H9 (cell line): ENCODE measurements at regions not wholly inside any gene's neighbourhood (a gene's known extent, or its start where the extent isn't known, plus 50 kb on each side); places are given as distances from the start of the nearest gene placed in this dataset.
A peak's percentile ranks its signal among the peaks of the same experiment; 100 is the strongest.
"Not testable (repeated sequence)": the region's sequence is repeated elsewhere in the genome, so short reads cannot be mapped to it uniquely, and the experiment has no call there.

Experiments used
- DNase-seq: peaks from one replicate; pipeline ENCODE4 v3.0.0-alpha.2; 2017
- H2AFZ ChIP-seq: one replicate; pipeline ENCODE4 v1.6.1; 2013; ENCODE audit warnings: mild to moderate bottlenecking, low read length, control low read depth, moderate library complexity
- H2AK5ac ChIP-seq: 2 replicates; pipeline ENCODE4 v1.6.1; 2013; ENCODE audit warnings: low read length, control low read depth, mixed read lengths; ENCODE audit not compliant: insufficient read length
- H2BK120ac ChIP-seq: one replicate; pipeline ENCODE4 v1.6.1; 2013; ENCODE audit warnings: low read depth, mild to moderate bottlenecking, low read length, control low read depth, inconsistent platforms; ENCODE audit not compliant: poor library complexity, severe bottlenecking
- H2BK12ac ChIP-seq: 2 replicates; pipeline ENCODE4 v1.6.1; 2013; ENCODE audit warnings: low read length, control low read depth, mixed read lengths, low read depth; ENCODE audit not compliant: insufficient read length
- H2BK15ac ChIP-seq: 2 replicates; pipeline ENCODE4 v1.6.1; 2013; ENCODE audit warnings: low read depth, low read length, control low read depth
- H2BK20ac ChIP-seq: one replicate; pipeline ENCODE4 v1.6.1; 2013; ENCODE audit warnings: low read depth, mild to moderate bottlenecking, low read length, control low read depth, inconsistent platforms; ENCODE audit not compliant: poor library complexity, severe bottlenecking
- H2BK5ac ChIP-seq: 2 replicates; pipeline ENCODE4 v1.6.1; 2013; ENCODE audit warnings: low read length, control low read depth, mixed read lengths; ENCODE audit not compliant: insufficient read length
- H3K14ac ChIP-seq: 2 replicates; pipeline ENCODE4 v1.6.1; 2013; ENCODE audit warnings: low read length, control low read depth; ENCODE audit not compliant: insufficient read depth
- H3K18ac ChIP-seq: 2 replicates; pipeline ENCODE4 v1.6.1; 2013; ENCODE audit warnings: low read depth, mild to moderate bottlenecking, mixed read lengths, low read length, control low read depth; ENCODE audit not compliant: insufficient read length
- H3K23ac ChIP-seq: 2 replicates; pipeline ENCODE4 v1.6.1; 2013; ENCODE audit warnings: low read length, control low read depth, mixed read lengths, low read depth; ENCODE audit not compliant: insufficient read length
- H3K23me2 ChIP-seq: 2 replicates; pipeline ENCODE4 v1.6.1; 2013; ENCODE audit warnings: low read depth, mild to moderate bottlenecking, mixed read lengths, low read length, control low read depth; ENCODE audit not compliant: insufficient read length, poor library complexity, severe bottlenecking
- H3K27ac ChIP-seq: 2 replicates; pipeline ENCODE4 v1.5.1; 2013; ENCODE audit warnings: low read length, control low read depth, mixed read lengths, low read depth; ENCODE audit not compliant: insufficient read length
- H3K27me3 ChIP-seq: 2 replicates; pipeline ENCODE4 v1.6.1; 2013; ENCODE audit warnings: low read length, control low read depth, inconsistent platforms; ENCODE audit not compliant: insufficient read depth
- H3K4ac ChIP-seq: 2 replicates; pipeline ENCODE4 v1.6.1; 2013; ENCODE audit warnings: low read depth, mild to moderate bottlenecking, control low read depth, inconsistent platforms, low read length, moderate library complexity
- H3K4me1 ChIP-seq: 2 replicates; pipeline ENCODE4 v1.6.1; 2013; ENCODE audit warnings: low read length, control low read depth, inconsistent platforms; ENCODE audit not compliant: insufficient read depth
- H3K4me2 ChIP-seq: 2 replicates; pipeline ENCODE4 v1.6.1; 2013; ENCODE audit warnings: low read length, control low read depth, mixed read lengths; ENCODE audit not compliant: insufficient read length, insufficient read depth
- H3K56ac ChIP-seq: 2 replicates; pipeline ENCODE4 v1.6.1; 2013; ENCODE audit warnings: low read depth, mild to moderate bottlenecking, mixed read lengths, low read length, control low read depth; ENCODE audit not compliant: insufficient read length
- H3K79me1 ChIP-seq: 2 replicates; pipeline ENCODE4 v1.6.1; 2013; ENCODE audit warnings: low read depth, mild to moderate bottlenecking, moderate library complexity, low read length, control low read depth, inconsistent platforms; ENCODE audit not compliant: insufficient read depth, poor library complexity, severe bottlenecking
- H3K79me2 ChIP-seq: 2 replicates; pipeline ENCODE4 v1.6.1; 2013; ENCODE audit warnings: low read length, control low read depth, inconsistent platforms; ENCODE audit not compliant: insufficient read depth
- H3K9ac ChIP-seq: 2 replicates; pipeline ENCODE4 v1.6.1; 2013; ENCODE audit warnings: low read length, control low read depth, mixed read lengths; ENCODE audit not compliant: insufficient read length; ENCODE audit errors: extremely low read depth
- H3K9me3 ChIP-seq: one replicate; pipeline ENCODE4 v1.6.1; 2013; ENCODE audit warnings: low read depth, low read length, inconsistent platforms; ENCODE audit not compliant: control insufficient read depth
- H3T11ph ChIP-seq: one replicate; pipeline ENCODE4 v1.6.1; 2013; ENCODE audit warnings: mild to moderate bottlenecking, low read length, control low read depth, inconsistent platforms
- H4K20me1 ChIP-seq: one replicate; pipeline ENCODE4 v1.6.1; 2013; ENCODE audit not compliant: control insufficient read depth, insufficient read length, insufficient read depth
- H4K5ac ChIP-seq: 2 replicates; pipeline ENCODE4 v1.6.1; 2013; ENCODE audit warnings: low read depth, mild to moderate bottlenecking, mixed read lengths, low read length, control low read depth; ENCODE audit not compliant: insufficient read length
- H4K8ac ChIP-seq: replicated peaks from 2 replicates; pipeline ENCODE4 v1.6.1; 2013; ENCODE audit warnings: low read length, control low read depth, mixed read lengths, low read depth; ENCODE audit not compliant: insufficient read length
- H4K91ac ChIP-seq: 2 replicates; pipeline ENCODE4 v1.6.1; 2013; ENCODE audit warnings: low read depth, mild to moderate bottlenecking, moderate library complexity, mixed read lengths, low read length, control low read depth; ENCODE audit not compliant: insufficient read length
- H3K27ac Mint-ChIP-seq, 3 experiments: 2 replicates in 2 of 3; 3 replicates in 1 of 3; pipeline ENCODE4 v1.8.0; 2020 to 2021; ENCODE audit warnings: mixed read lengths in 3 of 3, mild to moderate bottlenecking in 1 of 3, moderate library complexity in 1 of 3
- H3K27me3 Mint-ChIP-seq: 2 replicates; pipeline ENCODE4 v1.8.0; 2021; ENCODE audit warnings: low read depth, mild to moderate bottlenecking, moderate library complexity, mixed read lengths
- H3K36me3 Mint-ChIP-seq, 3 experiments: 2 replicates in 2 of 3; 3 replicates in 1 of 3; pipeline ENCODE4 v1.8.0; 2020 to 2021; ENCODE audit warnings: low read depth in 3 of 3, mixed read lengths in 3 of 3; ENCODE audit not compliant: insufficient read depth in 1 of 3
- H3K4me1 Mint-ChIP-seq, 2 experiments: 2 replicates each; pipeline ENCODE4 v1.8.0; 2020; ENCODE audit warnings: mixed read lengths in 2 of 2
- H3K4me3 Mint-ChIP-seq, 2 experiments: 2 replicates in 1 of 2; 3 replicates in 1 of 2; pipeline ENCODE4 v1.8.0; 2020 to 2021; ENCODE audit warnings: mild to moderate bottlenecking in 2 of 2, mixed read lengths in 2 of 2, moderate library complexity in 1 of 2
- H3K9me3 Mint-ChIP-seq, 2 experiments: 2 replicates in 1 of 2; 3 replicates in 1 of 2; pipeline ENCODE4 v1.8.0; 2020; ENCODE audit warnings: mild to moderate bottlenecking in 2 of 2, mixed read lengths in 2 of 2, moderate library complexity in 1 of 2
- CTCF ChIP-seq: fragments of 200-600 bp; sonication (generic); conservative IDR thresholded peaks from 3 replicates; pipeline ENCODE4 v1.8.0; 2021; ENCODE audit warnings: antibody characterized with exemption, mild to moderate bottlenecking
- whole genome bisulfite sequencing: extraction: QIAGEN DNeasy Blood & Tissue Kit; methylation state at CpG from one replicate; pipeline ENCODE4 v1.1.7; 2013; ENCODE audit warnings: missing lambda C conversion rate, low lambda C conversion rate, mixed read lengths; ENCODE audit not compliant: insufficient read length; ENCODE audit errors: extremely low coverage; 5-methylcytosine and 5-hydroxymethylcytosine counted together

- Histone ChIP-seq H4K20me1 (no peaks in the 10 kb centered on the region), H2BK20ac (no peak overlapping the region), H3K23me2 (no peaks in the 10 kb centered on the region), H3K27me3 (no peaks in the 10 kb centered on the region), H3K56ac (no peak overlapping the region), H2BK5ac (no peak overlapping the region), H3T11ph (no peak overlapping the region), H4K91ac (no peak overlapping the region), H3K4me1 (peaks cover 25% of the 10 kb centered on the region; the same call in 1 of the 2 replicates), H3K9me3 (no peaks in the 10 kb centered on the region), H3K9ac (no peak overlapping the region), H4K8ac (no peak overlapping the region), H3K14ac (0 out of 2 replicates have a peak overlapping the region, but pooled peaks have one; percentile 47), H3K79me1 (no peaks in the 10 kb centered on the region), H3K79me2 (no peaks in the 10 kb centered on the region), H3K23ac (no peak overlapping the region), H2BK12ac (no peak overlapping the region), H2BK120ac (no peak overlapping the region), H2AK5ac (no peak overlapping the region), H4K5ac (no peak overlapping the region), H3K18ac (no peak overlapping the region), H3K4me2 (no peak overlapping the region), H3K4ac (no peak overlapping the region), H3K27ac (peak overlapping the region; percentile 17), H2BK15ac (no peak overlapping the region), H2AFZ (no peak overlapping the region)
- Mint-ChIP-seq H3K4me3 (no peak overlapping the region), H3K9me3 (no peaks in the 10 kb centered on the region), H3K4me1 (peaks cover 50 to 65% of the 10 kb centered on the region in 2 experiments), H3K27me3 (no peaks in the 10 kb centered on the region), H3K27ac (peak overlapping the region in 2 of 3 experiments; percentile 20 to 46; a peak in 2 of 7 replicates), H3K36me3 (no peaks in the 10 kb centered on the region; a peak in 1 of 7 replicates)
- whole genome bisulfite sequencing: no CpG with 5 or more reads among the region's 1 CpG
- DNase-seq: peak; percentile 51
- no peak; the same call in 2 of the 3 replicates for TF ChIP-seq CTCF
Observed at GRCh38 chr2:52340171-52340570, 1308.2 kb upstream of the NRXN1 start.

DNA sequence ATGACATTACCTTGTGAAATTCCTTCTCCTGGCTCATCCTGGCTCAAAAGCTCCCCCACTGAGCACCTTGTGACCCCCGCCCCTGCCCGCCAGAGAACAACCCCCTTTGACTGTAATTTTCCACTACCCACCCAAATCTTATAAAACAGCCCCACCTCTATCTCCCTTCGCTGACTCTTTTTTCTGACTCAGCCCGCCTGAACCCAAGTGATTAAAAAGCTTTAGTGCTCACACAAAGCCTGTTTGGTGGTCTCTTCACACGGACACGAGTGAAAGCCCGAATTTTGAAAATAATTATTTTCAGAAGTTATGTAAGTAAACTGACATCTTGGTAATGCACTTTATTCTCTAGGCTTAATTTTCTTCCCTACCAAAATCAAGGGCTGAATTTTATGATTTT, 1305.9 kb upstream of the NRXN1 start:
- not testable (repeated sequence) for H2AFZ ChIP-seq, H3K9ac ChIP-seq, H3T11ph ChIP-seq, H3K23me2 ChIP-seq, H2BK15ac ChIP-seq, H3K79me2 ChIP-seq, H2BK5ac ChIP-seq, H3K18ac ChIP-seq, H3K14ac ChIP-seq, H2BK120ac ChIP-seq, H4K20me1 ChIP-seq, H3K23ac ChIP-seq, H3K9me3 Mint-ChIP-seq, H3K27me3 ChIP-seq, H4K8ac ChIP-seq, H2BK20ac ChIP-seq, H3K56ac ChIP-seq, H3K27me3 Mint-ChIP-seq, H3K4ac ChIP-seq, H2AK5ac ChIP-seq, H2BK12ac ChIP-seq, H4K5ac ChIP-seq, H3K79me1 ChIP-seq, H3K9me3 ChIP-seq, H4K91ac ChIP-seq, H3K36me3 Mint-ChIP-seq
- Histone ChIP-seq H3K4me1 (peaks cover 16% of the 10 kb centered on the region; the same call in 1 of the 2 replicates), H3K27ac (peak overlapping the region; percentile 23), H3K4me2 (peak overlapping the region; percentile 16)
- Mint-ChIP-seq H3K4me1 (peaks cover 34 to 47% of the 10 kb centered on the region in 2 experiments), H3K27ac (peak overlapping the region in 2 of 3 experiments; percentile 91 to 92; a peak in 6 of 7 replicates), H3K4me3 (peak overlapping the region in 1 of 2 experiments; percentile 51; a peak in 1 of 5 replicates)
- no CpG with 5 or more reads among the region's 7 CpGs for WGBS
- peak; percentile 51 for DNase-seq
